ENCODE measurements at regions not wholly inside any gene's neighbourhood (a gene's known extent, or its start where the extent isn't known, plus 50 kb on each side); places are given as distances from the start of the nearest gene placed in this dataset.

GRCh38 chr20:50310673-50311051, 120.0 kb downstream of the CEBPB start:
- H3K4me1 ChIP-seq, result no peaks in the 10 kb centered on the region
- H3K9ac ChIP-seq, result no peak overlapping the region
- TF ChIP-seq Cebpa-rat (IDR thresholded peaks at IDR 0.05), result no peak
- H4K20me1 ChIP-seq, result no peaks in the 10 kb centered on the region
- H3K9me3 ChIP-seq, result no peaks in the 10 kb centered on the region
- no peak overlapping the region for H3K4me3 ChIP-seq
- H3K36me3 ChIP-seq, result no peaks in the 10 kb centered on the region
- H3K27ac ChIP-seq, result no peak overlapping the region
- no peaks in the 10 kb centered on the region for H3K27me3 ChIP-seq
- no peak overlapping the region for H3K4me2 ChIP-seq

- Histone ChIP-seq H3K27me3 (no peaks in the 10 kb centered on the region), H4K20me1 (no peaks in the 10 kb centered on the region), H3K36me3 (no peaks in the 10 kb centered on the region), H3K27ac (no peak overlapping the region), H3K4me3 (no peak overlapping the region), H3K4me2 (no peak overlapping the region), H3K9me3 (no peaks in the 10 kb centered on the region), H3K9ac (no peak overlapping the region), H3K4me1 (no peaks in the 10 kb centered on the region)
- no peak for TF ChIP-seq Cebpa-rat (IDR thresholded peaks at IDR 0.05)
These were observed 120.8 kb downstream of the CEBPB start for GRCh38 chr20:50311308-50312001.

- no peaks in the 10 kb centered on the region for H3K36me3 ChIP-seq
- H3K4me1 ChIP-seq, result no peaks in the 10 kb centered on the region
- no peak overlapping the region for H3K4me3 ChIP-seq
- H4K20me1 ChIP-seq, result no peaks in the 10 kb centered on the region
- no peak overlapping the region for H3K4me2 ChIP-seq
- H3K27me3 ChIP-seq, result no peaks in the 10 kb centered on the region
- H3K9me3 ChIP-seq, result no peaks in the 10 kb centered on the region
- no peak overlapping the region for H3K9ac ChIP-seq
- TF ChIP-seq Cebpa-rat (IDR thresholded peaks at IDR 0.05), result no peak
- H3K27ac ChIP-seq, result no peak overlapping the region
These were observed 121.5 kb downstream of the CEBPB start for GRCh38 chr20:50312002-50312681.

GRCh38 chr20:50312682-50313521, 122.3 kb downstream of the CEBPB start:
- Histone ChIP-seq H3K9me3 (no peaks in the 10 kb centered on the region), H3K27me3 (no peaks in the 10 kb centered on the region), H3K9ac (no peak overlapping the region), H3K27ac (no peak overlapping the region), H3K4me2 (no peak overlapping the region), H4K20me1 (no peaks in the 10 kb centered on the region), H3K36me3 (no peaks in the 10 kb centered on the region), H3K4me1 (no peaks in the 10 kb centered on the region), H3K4me3 (no peak overlapping the region)
- TF ChIP-seq Cebpa-rat (IDR thresholded peaks at IDR 0.05), result no peak

GRCh38 chr20:50313522-50313820, 122.8 kb downstream of the CEBPB start:
- H3K9ac ChIP-seq, result no peak overlapping the region
- H3K27me3 ChIP-seq, result no peaks in the 10 kb centered on the region
- H3K4me2 ChIP-seq, result no peak overlapping the region
- no peaks in the 10 kb centered on the region for H3K9me3 ChIP-seq
- H3K4me3 ChIP-seq, result no peak overlapping the region
- no peak for TF ChIP-seq Cebpa-rat (IDR thresholded peaks at IDR 0.05)
- H4K20me1 ChIP-seq, result no peaks in the 10 kb centered on the region
- H3K4me1 ChIP-seq, result no peaks in the 10 kb centered on the region
- H3K36me3 ChIP-seq, result no peaks in the 10 kb centered on the region
- no peak overlapping the region for H3K27ac ChIP-seq

GRCh38 chr20:50313827-50314677, 123.4 kb downstream of the CEBPB start:
- no peak overlapping the region for H3K9ac ChIP-seq

GRCh38 chr20:50314678-50315335, 124.2 kb downstream of the CEBPB start:
- H3K27ac ChIP-seq, result no peak overlapping the region
- no peak overlapping the region for H3K4me2 ChIP-seq
- no peaks in the 10 kb centered on the region for H3K9me3 ChIP-seq
- H3K9ac ChIP-seq, result no peak overlapping the region
- no peaks in the 10 kb centered on the region for H3K4me1 ChIP-seq
- H3K27me3 ChIP-seq, result no peaks in the 10 kb centered on the region
- no peak for TF ChIP-seq Cebpa-rat (IDR thresholded peaks at IDR 0.05)
- no peaks in the 10 kb centered on the region for H3K36me3 ChIP-seq
- no peaks in the 10 kb centered on the region for H4K20me1 ChIP-seq
- H3K4me3 ChIP-seq, result no peak overlapping the region

More at GRCh38 chr20:50313827-50314677, 123.4 kb downstream of the CEBPB start:
- Histone ChIP-seq H3K4me3 (no peak overlapping the region), H3K4me2 (no peak overlapping the region), H3K9me3 (no peaks in the 10 kb centered on the region), H3K27ac (no peak overlapping the region), H3K36me3 (no peaks in the 10 kb centered on the region), H3K27me3 (no peaks in the 10 kb centered on the region), H4K20me1 (no peaks in the 10 kb centered on the region), H3K4me1 (no peaks in the 10 kb centered on the region)
- no peak for TF ChIP-seq Cebpa-rat (IDR thresholded peaks at IDR 0.05)

GRCh38 chr20:50315586-50316551, 125.2 kb downstream of the CEBPB start:
- Histone ChIP-seq H3K9me3 (no peaks in the 10 kb centered on the region), H3K36me3 (no peaks in the 10 kb centered on the region), H4K20me1 (no peaks in the 10 kb centered on the region), H3K9ac (no peak overlapping the region), H3K4me3 (no peak overlapping the region), H3K27ac (no peak overlapping the region), H3K4me2 (no peak overlapping the region), H3K4me1 (no peaks in the 10 kb centered on the region), H3K27me3 (no peaks in the 10 kb centered on the region)
- TF ChIP-seq Cebpa-rat (IDR thresholded peaks at IDR 0.05), result no peak
